ENCODE measurements at regions not wholly inside any gene's neighbourhood (a gene's known extent, or its start where the extent isn't known, plus 50 kb on each side); places are given as distances from the start of the nearest gene placed in this dataset.

DNA sequence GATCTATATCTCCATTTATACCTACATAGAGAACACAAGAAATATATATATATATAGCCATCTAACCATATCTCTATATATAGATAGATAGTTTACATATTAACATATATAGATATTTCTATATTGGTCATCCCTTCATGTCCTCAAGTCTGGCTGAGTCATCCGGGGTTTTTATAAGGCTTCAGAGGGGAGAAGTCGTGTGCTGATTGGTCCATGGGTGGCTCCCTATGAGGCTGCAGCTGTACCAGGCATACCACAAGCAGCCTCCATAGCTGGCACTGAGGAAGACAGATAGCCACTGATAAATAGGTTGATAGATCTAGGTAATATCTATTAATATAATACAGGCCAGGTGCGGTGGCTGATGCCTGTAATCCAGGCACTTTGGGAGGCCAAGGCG is 618.3 kb upstream of the SETBP1 start:
- TF ChIP-seq, protein P1, sequence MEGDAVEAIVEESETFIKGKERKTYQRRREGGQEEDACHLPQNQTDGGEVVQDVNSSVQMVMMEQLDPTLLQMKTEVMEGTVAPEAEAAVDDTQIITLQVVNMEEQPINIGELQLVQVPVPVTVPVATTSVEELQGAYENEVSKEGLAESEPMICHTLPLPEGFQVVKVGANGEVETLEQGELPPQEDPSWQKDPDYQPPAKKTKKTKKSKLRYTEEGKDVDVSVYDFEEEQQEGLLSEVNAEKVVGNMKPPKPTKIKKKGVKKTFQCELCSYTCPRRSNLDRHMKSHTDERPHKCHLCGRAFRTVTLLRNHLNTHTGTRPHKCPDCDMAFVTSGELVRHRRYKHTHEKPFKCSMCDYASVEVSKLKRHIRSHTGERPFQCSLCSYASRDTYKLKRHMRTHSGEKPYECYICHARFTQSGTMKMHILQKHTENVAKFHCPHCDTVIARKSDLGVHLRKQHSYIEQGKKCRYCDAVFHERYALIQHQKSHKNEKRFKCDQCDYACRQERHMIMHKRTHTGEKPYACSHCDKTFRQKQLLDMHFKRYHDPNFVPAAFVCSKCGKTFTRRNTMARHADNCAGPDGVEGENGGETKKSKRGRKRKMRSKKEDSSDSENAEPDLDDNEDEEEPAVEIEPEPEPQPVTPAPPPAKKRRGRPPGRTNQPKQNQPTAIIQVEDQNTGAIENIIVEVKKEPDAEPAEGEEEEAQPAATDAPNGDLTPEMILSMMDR (conservative IDR thresholded peaks at IDR 0.05; ENCODE audit: low read depth, low read length) = no peak
- H3K4me1 ChIP-seq (ENCODE audit: low read depth, poor library complexity, severe bottlenecking) = no peaks in the 10 kb centered on the region
- no peak overlapping the region for H2AFZ ChIP-seq (ENCODE audit: low read depth)
- H3K27ac ChIP-seq = no peak overlapping the region
- H4K20me1 ChIP-seq (ENCODE audit: insufficient read depth) = no peaks in the 10 kb centered on the region
- no peaks in the 10 kb centered on the region for H3K36me3 ChIP-seq (ENCODE audit: insufficient read depth)
- H3K9ac ChIP-seq = no peak overlapping the region
- no peak overlapping the region for H3K4me2 ChIP-seq
- no peak overlapping the region for H3K4me3 ChIP-seq (IDR thresholded peaks at IDR 0.05; ENCODE audit: insufficient read depth, low read depth, low read length)
- no peaks in the 10 kb centered on the region for H3K27me3 ChIP-seq (ENCODE audit: insufficient read depth, low read depth)
- H3K79me2 ChIP-seq (ENCODE audit: insufficient read depth, low read depth) = no peaks in the 10 kb centered on the region

DNA sequence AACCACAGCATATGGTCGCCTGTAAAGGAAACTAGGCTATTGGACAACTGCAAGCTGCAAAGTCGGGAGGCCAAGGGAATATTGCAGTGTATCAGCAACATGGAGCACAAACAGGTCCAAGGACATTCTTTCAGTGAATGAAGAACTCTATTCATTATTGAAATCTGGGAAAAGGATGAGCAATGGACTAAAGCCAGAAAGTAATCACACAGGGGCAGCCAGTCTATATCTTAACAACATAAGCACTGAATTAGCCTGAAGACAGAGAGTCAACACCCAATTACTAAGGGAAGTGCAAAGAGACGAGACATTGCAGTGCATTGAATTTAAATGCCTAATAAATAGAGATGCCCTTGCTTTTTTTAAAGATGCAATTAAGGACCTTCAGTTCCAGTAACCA is 615.5 kb upstream of the SETBP1 start:
- Histone ChIP-seq H3K4me3 (IDR thresholded peaks at IDR 0.05; ENCODE audit: insufficient read depth, low read depth, low read length) (no peak overlapping the region), H3K4me1 (ENCODE audit: low read depth, poor library complexity, severe bottlenecking) (no peaks in the 10 kb centered on the region), H3K27ac (no peak overlapping the region), H3K9ac (no peak overlapping the region), H3K4me2 (no peak overlapping the region), H4K20me1 (ENCODE audit: insufficient read depth) (no peaks in the 10 kb centered on the region), H3K36me3 (ENCODE audit: insufficient read depth) (no peaks in the 10 kb centered on the region), H3K79me2 (ENCODE audit: insufficient read depth, low read depth) (no peaks in the 10 kb centered on the region), H2AFZ (ENCODE audit: low read depth) (no peak overlapping the region), H3K27me3 (ENCODE audit: insufficient read depth, low read depth) (no peaks in the 10 kb centered on the region)
- TF ChIP-seq, protein P1 (conservative IDR thresholded peaks at IDR 0.05; ENCODE audit: low read depth, low read length) = no peak

DNA sequence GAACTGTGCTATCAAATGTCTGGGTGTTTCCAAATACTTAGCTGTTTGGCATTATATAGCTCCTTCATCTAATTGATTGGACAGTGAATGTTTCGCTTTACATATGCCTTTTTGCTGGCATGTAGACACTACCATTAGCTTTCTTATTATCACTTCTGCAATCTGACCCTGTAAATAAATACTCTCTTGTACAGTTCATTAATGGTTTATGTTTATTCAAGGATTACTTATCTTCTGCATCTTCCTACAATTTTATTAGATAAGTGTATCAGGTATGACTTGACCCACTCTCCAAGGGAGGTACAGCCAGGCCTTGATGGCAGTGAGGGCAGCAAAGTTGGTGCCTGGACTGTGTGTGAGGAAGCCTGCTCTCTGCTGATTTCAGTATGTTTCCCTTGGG is 614.1 kb upstream of the SETBP1 start:
- H3K79me2 ChIP-seq (ENCODE audit: insufficient read depth, low read depth) = no peaks in the 10 kb centered on the region
- H3K27ac ChIP-seq = no peak overlapping the region
- H3K36me3 ChIP-seq (ENCODE audit: insufficient read depth) = no peaks in the 10 kb centered on the region
- H2AFZ ChIP-seq (ENCODE audit: low read depth) = no peak overlapping the region
- TF ChIP-seq, protein P1 (conservative IDR thresholded peaks at IDR 0.05; ENCODE audit: low read depth, low read length) = no peak
- no peaks in the 10 kb centered on the region for H3K27me3 ChIP-seq (ENCODE audit: insufficient read depth, low read depth)
- H3K9ac ChIP-seq = no peak overlapping the region
- no peaks in the 10 kb centered on the region for H3K4me1 ChIP-seq (ENCODE audit: low read depth, poor library complexity, severe bottlenecking)
- H4K20me1 ChIP-seq (ENCODE audit: insufficient read depth) = no peaks in the 10 kb centered on the region
- no peak overlapping the region for H3K4me2 ChIP-seq
- no peak overlapping the region for H3K4me3 ChIP-seq (IDR thresholded peaks at IDR 0.05; ENCODE audit: insufficient read depth, low read depth, low read length)

DNA sequence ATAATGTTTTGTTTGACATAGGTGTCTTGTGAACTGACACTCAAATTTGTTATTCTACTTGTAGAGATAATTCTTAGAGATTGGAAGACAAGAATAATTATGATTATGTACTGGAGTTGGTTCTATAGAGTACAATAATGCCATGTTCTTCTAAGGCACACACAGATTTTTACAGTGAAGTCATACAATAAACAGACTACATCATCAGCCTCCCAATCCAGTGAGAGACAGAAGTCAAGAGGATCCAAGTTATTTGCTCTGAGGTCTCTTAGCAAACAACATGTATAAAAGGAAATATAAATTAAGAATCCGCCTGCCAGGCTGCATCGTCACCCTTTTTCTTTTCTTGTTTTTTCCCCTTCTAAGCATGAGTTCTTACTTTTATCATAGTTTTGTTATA is 613.5 kb upstream of the SETBP1 start:
- Histone ChIP-seq H3K4me2 (no peak overlapping the region), H3K4me3 (IDR thresholded peaks at IDR 0.05; ENCODE audit: insufficient read depth, low read depth, low read length) (no peak overlapping the region), H3K27ac (no peak overlapping the region), H3K27me3 (ENCODE audit: insufficient read depth, low read depth) (no peaks in the 10 kb centered on the region), H3K36me3 (ENCODE audit: insufficient read depth) (no peaks in the 10 kb centered on the region), H3K4me1 (ENCODE audit: low read depth, poor library complexity, severe bottlenecking) (no peaks in the 10 kb centered on the region), H3K9ac (no peak overlapping the region), H2AFZ (ENCODE audit: low read depth) (no peak overlapping the region), H4K20me1 (ENCODE audit: insufficient read depth) (no peaks in the 10 kb centered on the region), H3K79me2 (ENCODE audit: insufficient read depth, low read depth) (no peaks in the 10 kb centered on the region)
- TF ChIP-seq, protein P1 (conservative IDR thresholded peaks at IDR 0.05; ENCODE audit: low read depth, low read length) = no peak

DNA sequence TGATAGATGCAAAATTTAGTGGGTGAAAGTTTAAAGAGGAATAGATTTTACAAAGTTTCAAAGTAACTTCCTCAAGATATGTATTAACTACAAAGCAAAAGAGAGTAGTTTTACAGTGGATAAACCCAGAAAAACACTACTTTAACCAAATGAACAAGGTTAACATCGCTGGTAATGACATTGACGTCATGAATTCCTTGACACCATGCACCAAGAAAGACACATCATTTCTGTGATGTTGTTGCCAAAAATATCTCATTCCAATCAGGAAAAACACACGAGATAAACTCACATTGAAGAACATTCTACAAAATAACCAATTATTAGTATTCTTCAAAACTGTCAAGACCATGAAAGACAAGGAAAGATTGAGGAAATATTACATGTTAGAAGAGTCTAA is 605.6 kb upstream of the SETBP1 start:
- H3K79me2 ChIP-seq (ENCODE audit: insufficient read depth, low read depth) = no peaks in the 10 kb centered on the region
- H4K20me1 ChIP-seq (ENCODE audit: insufficient read depth) = no peaks in the 10 kb centered on the region
- H3K27ac ChIP-seq = no peak overlapping the region
- no peak overlapping the region for H2AFZ ChIP-seq (ENCODE audit: low read depth)
- no peaks in the 10 kb centered on the region for H3K4me1 ChIP-seq (ENCODE audit: low read depth, poor library complexity, severe bottlenecking)
- TF ChIP-seq, protein P1 (conservative IDR thresholded peaks at IDR 0.05; ENCODE audit: low read depth, low read length) = no peak
- H3K4me2 ChIP-seq = no peak overlapping the region
- H3K9ac ChIP-seq = no peak overlapping the region
- H3K36me3 ChIP-seq (ENCODE audit: insufficient read depth) = no peaks in the 10 kb centered on the region
- H3K4me3 ChIP-seq (IDR thresholded peaks at IDR 0.05; ENCODE audit: insufficient read depth, low read depth, low read length) = no peak overlapping the region
- H3K27me3 ChIP-seq (ENCODE audit: insufficient read depth, low read depth) = no peaks in the 10 kb centered on the region

Data from KMS-11 (cell line).